ENCODE measurements at regions not wholly inside any gene's neighbourhood (a gene's known extent, or its start where the extent isn't known, plus 50 kb on each side); places are given as distances from the start of the nearest gene placed in this dataset.

DNA sequence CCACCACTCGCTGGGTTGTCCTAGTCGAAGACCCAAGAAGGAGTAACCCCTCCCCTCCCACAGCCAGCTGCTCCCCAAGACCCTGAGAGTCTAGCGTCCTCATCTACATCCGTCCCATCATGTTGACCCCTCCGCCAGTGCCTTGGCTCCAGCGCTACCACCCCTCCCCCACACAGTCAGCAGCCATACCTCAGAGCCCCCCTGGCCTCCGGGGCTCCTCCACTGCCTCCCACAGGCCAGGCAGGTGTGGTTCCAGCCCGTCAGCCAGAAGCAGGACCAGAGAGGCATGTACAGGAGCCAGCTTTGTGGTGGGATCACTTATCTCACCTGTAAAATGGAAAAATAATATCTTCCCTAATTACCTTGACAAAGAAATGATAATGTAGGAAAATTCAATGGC lies 51.5 kb upstream of the PHF21B start:
- in situ Hi-C loops (cut with HindIII; ENCODE audit: low pct_ligation_motif_present, low sequenced_read_pairs) = no loop called here
- TF ChIP-seq, protein P1, sequence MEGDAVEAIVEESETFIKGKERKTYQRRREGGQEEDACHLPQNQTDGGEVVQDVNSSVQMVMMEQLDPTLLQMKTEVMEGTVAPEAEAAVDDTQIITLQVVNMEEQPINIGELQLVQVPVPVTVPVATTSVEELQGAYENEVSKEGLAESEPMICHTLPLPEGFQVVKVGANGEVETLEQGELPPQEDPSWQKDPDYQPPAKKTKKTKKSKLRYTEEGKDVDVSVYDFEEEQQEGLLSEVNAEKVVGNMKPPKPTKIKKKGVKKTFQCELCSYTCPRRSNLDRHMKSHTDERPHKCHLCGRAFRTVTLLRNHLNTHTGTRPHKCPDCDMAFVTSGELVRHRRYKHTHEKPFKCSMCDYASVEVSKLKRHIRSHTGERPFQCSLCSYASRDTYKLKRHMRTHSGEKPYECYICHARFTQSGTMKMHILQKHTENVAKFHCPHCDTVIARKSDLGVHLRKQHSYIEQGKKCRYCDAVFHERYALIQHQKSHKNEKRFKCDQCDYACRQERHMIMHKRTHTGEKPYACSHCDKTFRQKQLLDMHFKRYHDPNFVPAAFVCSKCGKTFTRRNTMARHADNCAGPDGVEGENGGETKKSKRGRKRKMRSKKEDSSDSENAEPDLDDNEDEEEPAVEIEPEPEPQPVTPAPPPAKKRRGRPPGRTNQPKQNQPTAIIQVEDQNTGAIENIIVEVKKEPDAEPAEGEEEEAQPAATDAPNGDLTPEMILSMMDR (IDR thresholded peaks at IDR 0.05; ENCODE audit: low read depth, low read length, missing control alignments) = no peak
- H3K4me3 ChIP-seq (ENCODE audit: low read depth, low read length) = no peak overlapping the region
- DNase-seq = no peak
- no peaks in the 10 kb centered on the region for H3K27me3 ChIP-seq (replicated peaks)
- H3K36me3 ChIP-seq (replicated peaks) = no peaks in the 10 kb centered on the region
- H3K27ac ChIP-seq = no peak overlapping the region

GRCh38 chr22:45064313-45065278 lies 54.8 kb upstream of the PHF21B start:
- peak overlapping the region; percentile 1 for H3K27ac ChIP-seq
- peak; percentile 73 for DNase-seq
- TF ChIP-seq, protein P1 (IDR thresholded peaks at IDR 0.05; ENCODE audit: low read depth, low read length, missing control alignments) = no peak
- no peaks in the 10 kb centered on the region for H3K36me3 ChIP-seq (replicated peaks)
- H3K4me3 ChIP-seq (ENCODE audit: low read depth, low read length) = no peak overlapping the region
- H3K27me3 ChIP-seq (replicated peaks) = no peaks in the 10 kb centered on the region
- in situ Hi-C loops (cut with HindIII; ENCODE audit: low pct_ligation_motif_present, low sequenced_read_pairs) = no loop called here

GRCh38 chr22:45065726-45066125 lies 55.9 kb upstream of the PHF21B start:
- DNase-seq = no peak
- TF ChIP-seq, protein P1 (IDR thresholded peaks at IDR 0.05; ENCODE audit: low read depth, low read length, missing control alignments) = no peak
- in situ Hi-C loops (cut with HindIII; ENCODE audit: low pct_ligation_motif_present, low sequenced_read_pairs) = no loop called here
- Histone ChIP-seq H3K27ac (no peak overlapping the region), H3K4me3 (ENCODE audit: low read depth, low read length) (no peak overlapping the region), H3K27me3 (replicated peaks) (no peaks in the 10 kb centered on the region), H3K36me3 (replicated peaks) (no peaks in the 10 kb centered on the region)

DNA sequence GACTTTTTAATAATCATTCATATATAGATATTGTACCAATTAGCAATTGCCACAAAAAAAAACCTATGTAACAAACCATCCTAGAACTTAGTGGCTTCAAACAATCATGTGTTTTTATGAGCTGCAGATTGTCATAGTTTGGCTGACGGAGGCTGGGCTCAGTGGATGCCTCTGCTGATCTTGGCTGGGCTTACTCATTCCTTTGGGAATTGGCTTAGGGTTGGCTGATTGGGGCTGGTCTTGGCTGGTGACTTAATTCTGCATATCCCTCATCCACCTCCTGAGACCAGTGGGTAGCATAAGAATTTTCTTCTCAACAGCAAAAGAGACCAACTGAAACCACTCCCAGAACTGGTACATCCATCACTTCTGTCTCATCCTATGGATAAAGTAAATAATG lies 57.9 kb upstream of the PHF21B start:
- in situ Hi-C loops (cut with HindIII; ENCODE audit: low pct_ligation_motif_present, low sequenced_read_pairs) = no loop called here

DNA sequence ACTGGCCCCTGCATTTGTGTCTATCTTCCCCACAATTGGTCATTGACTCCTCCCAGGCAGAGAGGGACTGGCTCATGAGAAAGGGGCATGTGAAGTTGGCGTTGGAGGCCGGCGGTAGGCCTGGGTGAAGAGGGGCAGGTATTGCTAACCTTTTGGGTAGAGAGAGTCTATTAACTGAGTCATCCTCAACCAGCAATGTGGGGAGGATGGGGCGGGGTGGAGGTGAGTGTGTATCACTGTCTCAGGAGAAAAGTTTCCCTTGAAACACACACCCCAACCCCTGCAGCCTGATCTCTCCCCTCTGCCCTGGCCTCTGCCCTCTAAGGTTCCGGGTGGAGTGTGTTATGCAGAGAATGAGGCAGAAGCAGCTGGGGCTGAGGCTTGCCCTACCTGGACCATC lies 60.1 kb upstream of the PHF21B start:
- H3K4me3 ChIP-seq (ENCODE audit: low read depth, low read length) = no peak overlapping the region
- H3K27me3 ChIP-seq (replicated peaks) = no peaks in the 10 kb centered on the region
- in situ Hi-C loops (cut with HindIII; ENCODE audit: low pct_ligation_motif_present, low sequenced_read_pairs) = no loop called here
- H3K36me3 ChIP-seq (replicated peaks) = no peaks in the 10 kb centered on the region
- TF ChIP-seq, protein P1 (IDR thresholded peaks at IDR 0.05; ENCODE audit: low read depth, low read length, missing control alignments) = no peak
- H3K27ac ChIP-seq = no peak overlapping the region
- no peak for DNase-seq

More for the DNA sequence above, 57.9 kb upstream of the PHF21B start:
- Histone ChIP-seq H3K27me3 (replicated peaks) (no peaks in the 10 kb centered on the region), H3K36me3 (replicated peaks) (no peaks in the 10 kb centered on the region), H3K27ac (no peak overlapping the region), H3K4me3 (ENCODE audit: low read depth, low read length) (no peak overlapping the region)
- TF ChIP-seq, protein P1 (IDR thresholded peaks at IDR 0.05; ENCODE audit: low read depth, low read length, missing control alignments) = no peak
- no peak for DNase-seq

All from brain microvascular endothelial cell (primary cell).